Stimulated activated CD4-positive, alpha-beta T cell treated with anti-CD3 and anti-CD28 coated beads, Interleukin-1b, Interleukin-23, amount 100 ng/mL, for 24 hours (primary cell): ENCODE measurements at regions not wholly inside any gene's neighbourhood (a gene's known extent, or its start where the extent isn't known, plus 50 kb on each side); places are given as distances from the start of the nearest gene placed in this dataset.

Experiments
- DNase-seq, 4 experiments: peaks; one replicate each; pipeline ENCODE4 v3.0.0-alpha.2; 2020; ENCODE audit warnings: low read depth in 4 of 4, low spot score in 1 of 4

- no peak for DNase-seq
Observed at GRCh38 chr1:229025576-229025975, 245.3 kb upstream of the RAB4A start.

GRCh38 chr1:229027158-229027557 is 243.8 kb upstream of the RAB4A start:
- DNase-seq = no peak

DNA sequence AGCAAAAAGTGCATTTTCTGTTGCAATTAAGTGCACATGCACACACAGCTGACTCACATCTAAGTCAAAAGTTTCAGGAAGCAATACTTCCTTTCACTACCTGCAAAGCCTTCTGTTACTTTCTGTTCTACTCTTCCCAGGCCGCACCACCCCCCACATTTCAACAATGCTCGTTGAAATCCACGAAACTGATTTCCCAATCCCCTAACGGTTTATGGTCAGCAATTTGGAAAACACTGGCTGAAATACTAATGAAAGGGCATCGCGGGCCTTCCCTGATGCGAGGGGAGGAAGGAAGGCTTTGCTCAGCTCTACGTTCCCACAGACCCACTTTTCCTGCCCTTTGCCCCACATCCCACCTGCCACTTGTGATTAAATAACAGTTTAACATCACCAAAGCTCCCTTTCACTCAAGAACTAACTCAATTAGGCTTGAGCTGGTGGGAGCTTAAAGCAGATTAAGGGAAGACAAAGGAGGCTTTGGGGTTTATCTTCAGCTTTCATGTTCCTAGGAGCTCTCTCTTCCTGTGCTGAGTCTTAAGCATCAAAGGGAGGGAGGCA is 243.2 kb upstream of the RAB4A start:
- DNase-seq = no peak

DNA sequence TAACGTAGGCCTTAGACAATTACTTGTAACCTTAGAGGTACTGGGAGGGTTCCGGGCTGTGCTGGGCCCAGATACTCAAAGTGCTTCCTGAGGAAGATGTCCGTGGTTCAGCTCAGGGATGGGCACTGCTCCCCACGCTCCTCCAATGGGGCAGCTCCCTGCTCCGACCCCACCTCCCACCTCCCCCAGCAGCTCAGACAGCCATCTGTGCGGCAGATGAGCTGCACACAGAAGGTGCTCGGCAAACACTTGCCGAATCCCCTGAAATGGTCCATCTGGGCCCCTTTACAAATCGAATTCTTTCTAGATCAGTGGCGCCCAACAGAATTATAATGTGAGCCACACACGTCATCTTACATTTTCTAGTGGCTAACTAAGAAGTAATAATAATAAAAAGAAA is 242.4 kb upstream of the RAB4A start:
- no peak for DNase-seq

- no peak for DNase-seq
Observed at GRCh38 chr1:229028987-229029878, 241.7 kb upstream of the RAB4A start.

DNA sequence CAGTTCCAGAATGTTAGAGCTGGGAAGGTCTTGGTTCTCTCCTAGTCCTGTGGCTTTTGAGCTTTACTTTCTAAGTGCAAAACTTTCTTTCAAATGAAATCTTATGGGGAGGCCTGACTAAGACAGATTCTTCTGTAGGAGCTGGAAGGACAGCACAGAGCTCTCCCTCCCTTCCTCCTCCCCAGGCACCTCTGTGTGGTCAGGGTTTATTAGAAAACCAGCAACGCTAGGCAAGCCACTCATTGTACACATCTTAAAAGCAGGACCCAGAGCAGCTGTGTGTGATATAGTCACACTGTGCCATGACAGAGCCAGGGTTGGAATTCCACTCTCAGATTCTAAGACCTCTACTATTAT is 241.1 kb upstream of the RAB4A start:
- no peak for DNase-seq

DNA sequence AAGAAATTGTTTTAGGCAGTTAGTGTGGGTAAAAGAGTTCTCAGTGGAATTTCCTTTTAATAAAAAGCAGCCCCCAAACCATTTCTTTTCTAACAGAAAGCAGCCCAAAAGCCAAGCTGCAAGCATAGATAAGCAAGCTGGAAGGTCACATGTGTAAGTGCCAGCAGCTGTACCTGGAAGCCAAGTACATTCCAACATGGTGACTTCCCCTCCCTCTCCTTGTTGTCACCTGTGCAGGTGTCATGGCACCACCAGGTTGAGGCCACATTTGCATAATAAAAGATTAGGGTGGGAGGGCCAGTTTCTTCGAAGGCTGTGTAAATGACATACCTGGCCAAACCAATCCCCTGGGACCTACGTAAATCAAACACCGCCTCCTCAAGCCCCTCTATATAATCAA is 240.3 kb upstream of the RAB4A start:
- DNase-seq = no peak

- DNase-seq = no peak
Observed at GRCh38 chr1:229031061-229031460, 239.8 kb upstream of the RAB4A start.

- no peak for DNase-seq
Observed at GRCh38 chr1:229031481-229032341, 239.2 kb upstream of the RAB4A start.

GRCh38 chr1:229032375-229032774 is 238.5 kb upstream of the RAB4A start:
- no peak for DNase-seq

- no peak for DNase-seq
Observed at GRCh38 chr1:229033480-229033879, 237.4 kb upstream of the RAB4A start.

GRCh38 chr1:229034342-229034741 is 236.6 kb upstream of the RAB4A start:
- no peak for DNase-seq

- no peak for DNase-seq
Observed at GRCh38 chr1:229035054-229035747, 235.7 kb upstream of the RAB4A start.

DNA sequence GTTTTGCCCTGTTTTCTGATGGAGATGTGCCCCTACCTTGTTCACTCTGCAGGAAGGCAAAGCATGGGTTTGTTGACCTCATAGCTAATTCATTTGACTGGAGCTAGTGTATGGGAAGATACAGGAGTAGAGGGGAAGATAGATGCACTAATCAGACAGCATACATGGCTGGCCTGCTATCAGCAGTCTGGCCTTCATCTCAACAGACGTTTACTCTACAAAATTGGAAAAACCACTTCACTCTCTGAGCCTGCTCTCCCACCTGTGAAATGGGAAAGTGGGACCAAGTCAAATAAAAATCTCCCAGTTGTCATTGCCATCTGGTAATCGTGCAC is 235.2 kb upstream of the RAB4A start:
- DNase-seq = no peak

DNA sequence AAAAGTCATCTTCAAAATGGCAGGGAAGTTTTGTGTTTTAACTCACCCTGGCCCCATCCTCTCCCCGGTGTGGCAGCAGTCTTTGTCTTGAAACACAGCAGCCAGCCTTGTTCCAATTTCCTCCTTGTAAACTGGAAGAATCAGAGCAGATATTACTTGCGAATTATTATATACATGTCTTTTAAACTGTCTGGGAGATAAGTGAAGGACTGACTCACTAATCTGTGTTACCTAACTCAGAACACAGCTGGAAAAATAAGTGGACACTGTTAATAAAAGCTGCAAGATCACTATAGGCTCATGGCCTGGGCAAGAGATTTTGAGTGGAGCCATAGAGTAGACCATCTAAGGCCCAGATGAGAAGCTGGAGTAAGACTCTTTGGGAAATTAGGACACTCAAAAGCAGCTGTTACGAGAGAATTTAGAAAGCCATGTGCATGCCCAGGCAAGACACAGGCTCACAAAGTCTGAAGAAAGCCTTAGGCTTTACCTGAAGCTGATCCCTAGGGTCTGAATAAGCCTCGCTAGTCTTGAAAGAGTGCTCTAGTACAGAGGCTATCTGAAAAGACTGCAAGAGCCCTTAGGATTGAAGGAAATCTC is 233.0 kb upstream of the RAB4A start:
- DNase-seq = no peak

- DNase-seq = no peak
Observed at GRCh38 chr1:229040630-229041358, 230.1 kb upstream of the RAB4A start.

DNA sequence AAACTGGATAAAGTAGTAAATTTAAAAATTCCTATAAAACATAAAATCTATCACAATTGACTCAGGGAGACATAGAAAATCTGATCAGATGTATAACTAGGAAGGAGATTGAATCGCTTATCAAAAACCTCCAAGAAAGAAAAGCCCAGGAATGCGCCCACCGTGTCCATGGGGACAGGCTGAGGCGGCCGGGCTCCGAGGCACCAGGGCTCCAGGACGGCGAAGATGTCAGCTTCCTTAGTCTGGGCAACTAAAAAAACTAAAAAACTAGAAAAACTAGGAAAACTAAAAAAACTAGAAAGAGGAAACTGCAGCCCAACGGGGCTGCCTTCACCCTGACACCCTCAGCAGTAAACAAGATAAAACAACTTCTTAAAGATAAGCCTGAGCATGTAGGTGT is 229.0 kb upstream of the RAB4A start:
- DNase-seq = no peak

GRCh38 chr1:229042482-229042881 is 228.4 kb upstream of the RAB4A start:
- DNase-seq = no peak

- no peak for DNase-seq
Observed at GRCh38 chr1:229043115-229043514, 227.8 kb upstream of the RAB4A start.

DNA sequence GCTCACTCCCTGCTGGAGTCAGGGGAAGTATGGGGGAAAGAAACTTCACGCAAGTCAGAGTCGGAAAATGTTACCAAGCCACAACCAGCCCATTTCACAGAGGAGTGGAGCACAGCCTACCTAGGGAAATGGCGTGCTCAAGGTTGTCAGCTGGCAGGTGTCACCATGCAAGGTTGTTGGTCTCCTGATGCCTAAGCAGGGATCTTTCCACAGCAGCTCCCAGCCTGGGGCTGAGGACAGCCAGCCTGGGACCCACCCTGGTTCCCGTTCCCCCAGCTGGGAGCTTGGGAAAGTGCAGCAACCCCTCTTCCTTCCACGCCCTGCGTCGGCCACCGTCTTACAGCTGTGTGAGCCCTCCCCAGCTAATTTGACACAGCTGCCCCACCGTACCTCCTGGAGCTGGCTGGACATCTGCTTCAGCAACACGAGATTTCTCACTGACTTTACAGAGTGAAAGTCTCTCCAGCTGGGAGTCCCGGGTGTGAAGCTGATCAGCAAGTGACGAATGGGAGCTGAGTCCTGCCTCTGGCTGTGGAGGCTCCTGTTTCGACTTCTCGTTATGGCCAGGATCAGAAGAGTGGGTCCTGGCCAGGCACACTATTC is 224.6 kb upstream of the RAB4A start:
- DNase-seq = no peak
